HL-60 (cell line): ENCODE measurements at regions not wholly inside any gene's neighbourhood (a gene's known extent, or its start where the extent isn't known, plus 50 kb on each side); places are given as distances from the start of the nearest gene placed in this dataset.

Source experiments
- DNase-seq, 2 experiments: peaks; one replicate each; pipeline ENCODE4 v3.0.0-alpha.2; 2010 to 2020; ENCODE audit warnings: low read depth in 1 of 2, low spot score in 1 of 2
- H3K27ac ChIP-seq: fragments of 250-450 bp; sonication (Bioruptor Pico); replicated peaks from 2 replicates; pipeline ENCODE4 v1.5.1; 2020; ENCODE audit warnings: mild to moderate bottlenecking, moderate library complexity
- H3K27me3 ChIP-seq: fragments of 250-450 bp; sonication (Bioruptor Pico); 2 replicates; pipeline ENCODE4 v1.5.1; 2021; ENCODE audit warnings: mild to moderate bottlenecking, moderate library complexity; ENCODE audit not compliant: insufficient read depth, poor library complexity, severe bottlenecking
- H3K4me3 ChIP-seq: replicated peaks from 2 replicates; pipeline ENCODE4 v1.5.1; 2011; ENCODE audit warnings: mild to moderate bottlenecking, control low read depth, low read length; ENCODE audit not compliant: insufficient read depth
- GABPA ChIP-seq: IDR thresholded peaks from 2 replicates; pipeline ENCODE4 v1.6.1; 2012; ENCODE audit warnings: low read depth
- POLR2AphosphoS5 ChIP-seq: IDR thresholded peaks from 2 replicates; pipeline ENCODE4 v1.6.1; 2012; ENCODE audit warnings: low read depth
- SPI1 ChIP-seq: IDR thresholded peaks from 2 replicates; pipeline ENCODE4 v1.6.1; 2012; ENCODE audit warnings: low read depth, mild to moderate bottlenecking, borderline replicate concordance
- TF ChIP-seq, protein P1 (sequence below): IDR thresholded peaks from 2 replicates; pipeline ENCODE4 v1.6.1; 2012; ENCODE audit warnings: low read depth; ENCODE audit not compliant: insufficient replicate concordance
- TF ChIP-seq, protein P2 (sequence below): IDR thresholded peaks from one replicate; pipeline ENCODE4 v1.5.1; 2011; ENCODE audit warnings: low read length, control low read depth, inconsistent platforms; ENCODE audit not compliant: insufficient read depth

DNA sequence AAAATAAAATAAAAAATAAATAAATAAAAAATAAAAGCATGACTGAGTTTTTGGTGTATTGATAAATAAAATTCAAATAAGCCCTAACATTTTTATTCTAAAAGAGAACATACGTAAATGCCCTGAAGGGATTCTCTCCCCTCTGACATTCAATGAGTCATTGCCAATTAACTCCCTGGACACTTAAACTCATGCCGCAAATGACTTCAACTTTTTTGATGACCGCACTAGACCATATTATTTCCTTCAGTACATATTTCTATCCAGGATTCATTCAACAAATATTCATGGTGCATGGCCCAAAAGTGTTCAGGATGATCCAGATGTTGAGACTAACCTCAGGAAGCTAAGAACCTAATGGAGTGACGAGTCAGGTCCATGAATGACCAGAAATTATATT lies 195.9 kb upstream of the LRRN1 start:
- H3K27me3 ChIP-seq, result no peaks in the 10 kb centered on the region
- no peak overlapping the region for H3K4me3 ChIP-seq
- DNase-seq, result no peak
- H3K27ac ChIP-seq, result no peak overlapping the region
- TF ChIP-seq GABPA, result no peak
- TF ChIP-seq, protein P1, sequence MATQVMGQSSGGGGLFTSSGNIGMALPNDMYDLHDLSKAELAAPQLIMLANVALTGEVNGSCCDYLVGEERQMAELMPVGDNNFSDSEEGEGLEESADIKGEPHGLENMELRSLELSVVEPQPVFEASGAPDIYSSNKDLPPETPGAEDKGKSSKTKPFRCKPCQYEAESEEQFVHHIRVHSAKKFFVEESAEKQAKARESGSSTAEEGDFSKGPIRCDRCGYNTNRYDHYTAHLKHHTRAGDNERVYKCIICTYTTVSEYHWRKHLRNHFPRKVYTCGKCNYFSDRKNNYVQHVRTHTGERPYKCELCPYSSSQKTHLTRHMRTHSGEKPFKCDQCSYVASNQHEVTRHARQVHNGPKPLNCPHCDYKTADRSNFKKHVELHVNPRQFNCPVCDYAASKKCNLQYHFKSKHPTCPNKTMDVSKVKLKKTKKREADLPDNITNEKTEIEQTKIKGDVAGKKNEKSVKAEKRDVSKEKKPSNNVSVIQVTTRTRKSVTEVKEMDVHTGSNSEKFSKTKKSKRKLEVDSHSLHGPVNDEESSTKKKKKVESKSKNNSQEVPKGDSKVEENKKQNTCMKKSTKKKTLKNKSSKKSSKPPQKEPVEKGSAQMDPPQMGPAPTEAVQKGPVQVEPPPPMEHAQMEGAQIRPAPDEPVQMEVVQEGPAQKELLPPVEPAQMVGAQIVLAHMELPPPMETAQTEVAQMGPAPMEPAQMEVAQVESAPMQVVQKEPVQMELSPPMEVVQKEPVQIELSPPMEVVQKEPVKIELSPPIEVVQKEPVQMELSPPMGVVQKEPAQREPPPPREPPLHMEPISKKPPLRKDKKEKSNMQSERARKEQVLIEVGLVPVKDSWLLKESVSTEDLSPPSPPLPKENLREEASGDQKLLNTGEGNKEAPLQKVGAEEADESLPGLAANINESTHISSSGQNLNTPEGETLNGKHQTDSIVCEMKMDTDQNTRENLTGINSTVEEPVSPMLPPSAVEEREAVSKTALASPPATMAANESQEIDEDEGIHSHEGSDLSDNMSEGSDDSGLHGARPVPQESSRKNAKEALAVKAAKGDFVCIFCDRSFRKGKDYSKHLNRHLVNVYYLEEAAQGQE, result no peak
- TF ChIP-seq POLR2AphosphoS5, result no peak
- TF ChIP-seq, protein P2, sequence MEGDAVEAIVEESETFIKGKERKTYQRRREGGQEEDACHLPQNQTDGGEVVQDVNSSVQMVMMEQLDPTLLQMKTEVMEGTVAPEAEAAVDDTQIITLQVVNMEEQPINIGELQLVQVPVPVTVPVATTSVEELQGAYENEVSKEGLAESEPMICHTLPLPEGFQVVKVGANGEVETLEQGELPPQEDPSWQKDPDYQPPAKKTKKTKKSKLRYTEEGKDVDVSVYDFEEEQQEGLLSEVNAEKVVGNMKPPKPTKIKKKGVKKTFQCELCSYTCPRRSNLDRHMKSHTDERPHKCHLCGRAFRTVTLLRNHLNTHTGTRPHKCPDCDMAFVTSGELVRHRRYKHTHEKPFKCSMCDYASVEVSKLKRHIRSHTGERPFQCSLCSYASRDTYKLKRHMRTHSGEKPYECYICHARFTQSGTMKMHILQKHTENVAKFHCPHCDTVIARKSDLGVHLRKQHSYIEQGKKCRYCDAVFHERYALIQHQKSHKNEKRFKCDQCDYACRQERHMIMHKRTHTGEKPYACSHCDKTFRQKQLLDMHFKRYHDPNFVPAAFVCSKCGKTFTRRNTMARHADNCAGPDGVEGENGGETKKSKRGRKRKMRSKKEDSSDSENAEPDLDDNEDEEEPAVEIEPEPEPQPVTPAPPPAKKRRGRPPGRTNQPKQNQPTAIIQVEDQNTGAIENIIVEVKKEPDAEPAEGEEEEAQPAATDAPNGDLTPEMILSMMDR, result no peak
- no peak for TF ChIP-seq SPI1

DNA sequence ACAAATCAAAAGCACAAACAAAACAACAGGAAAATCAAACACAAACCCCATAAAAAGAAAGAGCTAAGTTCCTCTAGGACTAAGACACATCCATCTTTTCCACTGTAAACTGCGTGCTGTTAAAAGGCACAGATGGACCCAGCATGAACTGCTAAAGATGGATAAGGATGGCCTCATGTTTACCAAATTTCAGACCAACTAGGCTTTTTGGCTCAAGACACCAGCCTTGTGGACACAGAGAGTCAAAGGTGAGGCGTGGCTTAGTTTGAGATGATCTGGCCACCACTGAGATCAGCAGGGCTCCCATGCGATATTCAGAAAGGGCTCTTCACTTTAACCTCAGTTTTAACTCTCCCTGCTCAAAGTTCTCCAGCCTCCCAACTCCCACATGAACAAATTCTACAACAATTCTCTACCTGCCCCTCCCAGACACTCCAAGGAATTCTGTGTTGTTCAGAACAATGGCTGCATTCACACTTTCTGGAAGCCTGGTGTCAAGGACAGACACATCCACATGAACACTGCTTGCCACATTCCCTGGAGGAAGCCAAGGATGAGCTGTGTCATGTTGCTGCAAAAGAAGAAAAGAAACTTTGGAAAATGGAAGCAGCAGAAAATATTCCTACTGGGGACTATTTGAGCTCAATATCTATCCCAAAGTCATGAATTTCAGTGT lies 198.4 kb upstream of the LRRN1 start:
- no peak overlapping the region for H3K4me3 ChIP-seq
- H3K27me3 ChIP-seq, result no peaks in the 10 kb centered on the region
- DNase-seq, result no peak
- H3K27ac ChIP-seq, result no peak overlapping the region
- TF ChIP-seq, protein P2, result no peak
- TF ChIP-seq, protein P1, result no peak
- no peak for TF ChIP-seq GABPA
- no peak for TF ChIP-seq SPI1
- TF ChIP-seq POLR2AphosphoS5, result no peak

DNA sequence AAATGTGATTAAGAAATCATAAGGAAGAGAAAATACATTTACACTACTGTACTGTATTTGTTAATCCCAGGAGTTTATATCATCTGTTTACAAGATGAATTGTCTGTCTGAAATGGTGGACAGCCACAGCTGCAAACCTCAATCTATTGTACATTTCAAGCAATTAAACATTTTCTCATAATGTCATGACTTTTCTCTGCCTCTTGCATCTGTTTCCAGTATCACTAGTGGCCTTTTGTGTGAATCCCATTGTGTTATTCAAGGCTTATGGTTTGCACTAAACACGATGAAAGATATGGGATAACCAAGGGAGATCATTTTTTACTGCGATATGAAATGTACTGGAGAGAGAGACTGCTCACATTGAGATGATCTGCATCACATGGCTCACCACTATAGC lies 200.2 kb upstream of the LRRN1 start:
- H3K27me3 ChIP-seq, result no peaks in the 10 kb centered on the region
- H3K4me3 ChIP-seq, result no peak overlapping the region
- no peak for DNase-seq
- TF ChIP-seq, protein P2, result no peak
- no peak for TF ChIP-seq GABPA
- TF ChIP-seq SPI1, result no peak
- TF ChIP-seq, protein P1, result no peak
- no peak for TF ChIP-seq POLR2AphosphoS5
- no peak overlapping the region for H3K27ac ChIP-seq
